Mesendoderm (in vitro differentiated cells): ENCODE measurements at regions not wholly inside any gene's neighbourhood (a gene's known extent, or its start where the extent isn't known, plus 50 kb on each side); places are given as distances from the start of the nearest gene placed in this dataset.
A peak's percentile ranks its signal among the peaks of the same experiment; 100 is the strongest.

Experiments used
- DNase-seq: peaks from one replicate; pipeline ENCODE4 v3.0.0; 2013
- H2AK5ac ChIP-seq: 2 replicates; pipeline ENCODE4 v1.6.1; 2013; ENCODE audit warnings: low read length, inconsistent platforms
- H2BK120ac ChIP-seq: 2 replicates; pipeline ENCODE4 v1.6.1; 2013; ENCODE audit warnings: low read depth, mild to moderate bottlenecking, low read length, moderate library complexity, mixed read lengths
- H2BK15ac ChIP-seq: replicated peaks from 2 replicates; pipeline ENCODE4 v1.6.1; 2013; ENCODE audit warnings: low read depth, mild to moderate bottlenecking, moderate library complexity
- H2BK5ac ChIP-seq: 2 replicates; pipeline ENCODE4 v1.6.1; 2013; ENCODE audit warnings: low read length, inconsistent platforms
- H3K18ac ChIP-seq: 2 replicates; pipeline ENCODE4 v1.6.1; 2013; ENCODE audit warnings: mild to moderate bottlenecking, low read length, mixed read lengths
- H3K23ac ChIP-seq: one replicate; pipeline ENCODE4 v1.6.1; 2013; ENCODE audit warnings: low read length
- H3K27ac ChIP-seq: 2 replicates; pipeline ENCODE4 v1.5.1; 2013; ENCODE audit warnings: low read depth, mild to moderate bottlenecking, inconsistent platforms, low read length, moderate library complexity
- H3K27me3 ChIP-seq: 2 replicates; pipeline ENCODE4 v1.6.1; 2013; ENCODE audit warnings: low read length, control low read depth, mild to moderate bottlenecking, inconsistent platforms; ENCODE audit not compliant: insufficient read depth, poor library complexity
- H3K36me3 ChIP-seq: 2 replicates; pipeline ENCODE4 v1.6.1; 2013; ENCODE audit warnings: low read length, inconsistent platforms; ENCODE audit not compliant: control insufficient read depth, insufficient read depth
- H3K4ac ChIP-seq: one replicate; pipeline ENCODE4 v1.6.1; 2013; ENCODE audit warnings: low read depth, mild to moderate bottlenecking, low read length, moderate library complexity
- H3K4me1 ChIP-seq: 2 replicates; pipeline ENCODE4 v1.6.1; 2013; ENCODE audit warnings: low read depth, low read length, inconsistent platforms; ENCODE audit not compliant: control insufficient read depth
- H3K4me2 ChIP-seq: 2 replicates; pipeline ENCODE4 v1.6.1; 2013; ENCODE audit warnings: low read length
- H3K4me3 ChIP-seq: 2 replicates; pipeline ENCODE4 v1.5.1; 2013; ENCODE audit warnings: mild to moderate bottlenecking, low read length
- H3K56ac ChIP-seq: one replicate; pipeline ENCODE4 v1.6.1; 2013; ENCODE audit warnings: low read length
- H3K79me1 ChIP-seq: 2 replicates; pipeline ENCODE4 v1.6.1; 2013; ENCODE audit warnings: low read length, inconsistent platforms
- H3K79me2 ChIP-seq: 2 replicates; pipeline ENCODE4 v1.6.1; 2013; ENCODE audit warnings: mild to moderate bottlenecking, low read length; ENCODE audit not compliant: control insufficient read depth, insufficient read depth
- H3K9ac ChIP-seq: 2 replicates; pipeline ENCODE4 v1.6.1; 2013; ENCODE audit warnings: low read length, inconsistent platforms
- H4K5ac ChIP-seq: one replicate; pipeline ENCODE4 v1.6.1; 2013; ENCODE audit warnings: low read length
- H4K8ac ChIP-seq: one replicate; pipeline ENCODE4 v1.6.1; 2013; ENCODE audit warnings: low read depth, mild to moderate bottlenecking, control low read depth, low read length, moderate library complexity
- WGBS: extraction: QIAGEN DNeasy Blood & Tissue Kit; methylation state at CpG from one replicate; pipeline ENCODE4 v1.1.7; 2013; ENCODE audit warnings: low lambda C conversion rate, missing lambda C conversion rate; ENCODE audit not compliant: insufficient coverage; ENCODE audit errors: extremely low coverage; 5-methylcytosine and 5-hydroxymethylcytosine counted together

DNA sequence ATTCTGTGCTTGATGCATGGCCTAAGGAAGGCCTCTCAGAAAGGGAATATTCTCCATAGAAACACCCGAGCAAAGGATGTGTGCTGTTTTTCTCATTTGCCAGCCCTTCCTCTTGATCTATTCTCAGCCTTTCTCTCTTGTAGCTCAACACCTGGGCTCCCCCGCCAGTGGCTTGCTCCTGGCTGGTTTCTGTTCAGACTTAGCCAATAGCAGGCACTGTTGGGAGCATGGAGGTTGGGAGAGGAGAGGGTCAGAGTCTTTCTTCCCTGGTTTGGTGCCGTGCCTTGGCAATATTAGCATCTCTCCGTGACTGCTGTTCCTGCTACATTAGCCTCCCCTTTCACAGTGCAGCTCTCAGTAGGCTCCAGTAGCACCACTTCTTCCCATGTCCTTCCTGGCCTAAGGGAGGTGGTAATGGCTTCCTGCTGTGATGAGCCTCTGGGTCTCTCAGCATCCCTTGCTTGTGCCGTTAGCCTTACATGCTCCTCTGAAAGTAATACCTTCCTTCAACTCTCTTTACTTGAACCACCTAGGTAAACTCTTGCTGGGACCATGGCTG is 269.7 kb upstream of the GAS1 start:
- no peak overlapping the region for H3K27ac ChIP-seq
- no peak overlapping the region for H3K18ac ChIP-seq
- H3K4me1 ChIP-seq, result peaks cover 4% of the 10 kb centered on the region
- no peak overlapping the region for H4K8ac ChIP-seq
- no peak overlapping the region for H3K4ac ChIP-seq
- WGBS, result no CpG with 5 or more reads among the region's 5 CpGs
- no peak overlapping the region for H3K4me2 ChIP-seq
- no peak overlapping the region for H4K5ac ChIP-seq
- no peaks in the 10 kb centered on the region for H3K27me3 ChIP-seq
- no peaks in the 10 kb centered on the region for H3K36me3 ChIP-seq
- no peak overlapping the region for H2BK120ac ChIP-seq
- H3K23ac ChIP-seq, result no peak overlapping the region
- H3K4me3 ChIP-seq, result no peak overlapping the region
- H2AK5ac ChIP-seq, result no peak overlapping the region
- no peak overlapping the region for H3K9ac ChIP-seq
- H2BK5ac ChIP-seq, result no peak overlapping the region
- H3K56ac ChIP-seq, result no peak overlapping the region
- no peaks in the 10 kb centered on the region for H3K79me2 ChIP-seq
- H3K79me1 ChIP-seq, result no peaks in the 10 kb centered on the region
- DNase-seq, result peak; percentile 52
- no peak overlapping the region for H2BK15ac ChIP-seq

GRCh38 chr9:87223392-87224246 is 274.0 kb upstream of the DAPK1 start:
- Histone ChIP-seq H2BK5ac (no peak overlapping the region), H3K56ac (no peak overlapping the region), H3K27ac (no peak overlapping the region), H3K4me3 (no peak overlapping the region), H4K5ac (no peak overlapping the region), H3K79me2 (no peaks in the 10 kb centered on the region), H3K4me2 (no peak overlapping the region), H3K4me1 (no peaks in the 10 kb centered on the region), H2BK15ac (no peak overlapping the region), H3K23ac (no peak overlapping the region), H3K4ac (no peak overlapping the region), H3K79me1 (no peaks in the 10 kb centered on the region), H3K9ac (no peak overlapping the region), H3K27me3 (no peaks in the 10 kb centered on the region), H3K18ac (no peak overlapping the region), H2BK120ac (no peak overlapping the region), H4K8ac (no peak overlapping the region), H3K36me3 (no peaks in the 10 kb centered on the region), H2AK5ac (no peak overlapping the region)
- peak; percentile 11 for DNase-seq
- WGBS, result no CpG with 5 or more reads among the region's 11 CpGs

- Histone ChIP-seq H3K27ac (no peak overlapping the region), H3K4me3 (no peak overlapping the region), H3K4me1 (no peaks in the 10 kb centered on the region), H3K4ac (no peak overlapping the region), H3K27me3 (no peaks in the 10 kb centered on the region), H4K8ac (no peak overlapping the region), H3K79me1 (no peaks in the 10 kb centered on the region), H3K36me3 (no peaks in the 10 kb centered on the region), H3K23ac (no peak overlapping the region), H3K56ac (no peak overlapping the region), H3K79me2 (no peaks in the 10 kb centered on the region), H2BK120ac (no peak overlapping the region), H3K4me2 (no peak overlapping the region), H4K5ac (no peak overlapping the region), H3K9ac (no peak overlapping the region), H2BK5ac (no peak overlapping the region), H2BK15ac (no peak overlapping the region), H3K18ac (no peak overlapping the region), H2AK5ac (no peak overlapping the region)
- WGBS, result no CpG with 5 or more reads among the region's 1 CpG
- DNase-seq, result no peak
Observed at GRCh38 chr9:87226896-87227295, 270.8 kb upstream of the DAPK1 start.

- Histone ChIP-seq H3K56ac (no peak overlapping the region), H3K27me3 (no peaks in the 10 kb centered on the region), H2BK5ac (no peak overlapping the region), H3K23ac (no peak overlapping the region), H3K4me2 (no peak overlapping the region), H3K79me1 (no peaks in the 10 kb centered on the region), H2BK120ac (no peak overlapping the region), H3K18ac (no peak overlapping the region), H3K4ac (no peak overlapping the region), H3K4me3 (no peak overlapping the region), H2AK5ac (no peak overlapping the region), H4K5ac (no peak overlapping the region), H3K9ac (no peak overlapping the region), H3K36me3 (no peaks in the 10 kb centered on the region), H3K79me2 (no peaks in the 10 kb centered on the region), H3K4me1 (no peaks in the 10 kb centered on the region), H3K27ac (no peak overlapping the region), H4K8ac (no peak overlapping the region), H2BK15ac (no peak overlapping the region)
- DNase-seq, result no peak
- WGBS, result no CpG with 5 or more reads among the region's 3 CpGs
Observed at GRCh38 chr9:87227456-87227855, 270.2 kb upstream of the DAPK1 start.

DNA sequence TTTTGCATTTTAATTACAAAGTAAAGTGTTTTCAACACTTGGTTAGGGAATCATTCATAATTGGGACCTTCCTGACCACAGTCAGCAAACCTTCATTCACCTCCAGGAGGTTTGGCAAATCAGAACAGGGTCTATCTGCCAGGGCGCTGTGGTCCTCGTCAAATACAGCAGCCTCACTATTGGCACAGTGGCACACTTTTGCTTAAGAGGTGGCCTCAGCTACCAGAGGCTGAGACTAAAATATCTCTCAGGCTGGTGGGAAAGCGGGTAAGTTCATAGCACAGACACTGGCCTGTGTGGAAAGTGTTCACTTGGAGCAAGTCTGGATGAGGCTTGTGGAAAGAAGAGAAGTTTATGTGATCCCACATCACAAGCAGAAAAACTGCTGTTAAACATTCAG is 268.6 kb upstream of the DAPK1 start:
- no peak overlapping the region for H2AK5ac ChIP-seq
- H3K4me3 ChIP-seq, result no peak overlapping the region
- H3K18ac ChIP-seq, result no peak overlapping the region
- H2BK15ac ChIP-seq, result no peak overlapping the region
- H3K27ac ChIP-seq, result no peak overlapping the region
- H2BK120ac ChIP-seq, result no peak overlapping the region
- no peak overlapping the region for H3K23ac ChIP-seq
- WGBS, result no CpG with 5 or more reads among the region's 3 CpGs
- no peak overlapping the region for H3K56ac ChIP-seq
- no peaks in the 10 kb centered on the region for H3K36me3 ChIP-seq
- H3K4me1 ChIP-seq, result no peaks in the 10 kb centered on the region
- H3K79me2 ChIP-seq, result no peaks in the 10 kb centered on the region
- H3K27me3 ChIP-seq, result no peaks in the 10 kb centered on the region
- no peak overlapping the region for H3K4me2 ChIP-seq
- no peak overlapping the region for H2BK5ac ChIP-seq
- H3K9ac ChIP-seq, result no peak overlapping the region
- no peaks in the 10 kb centered on the region for H3K79me1 ChIP-seq
- H4K5ac ChIP-seq, result no peak overlapping the region
- no peak overlapping the region for H4K8ac ChIP-seq
- DNase-seq, result no peak
- no peak overlapping the region for H3K4ac ChIP-seq
